H1 (cell line): ENCODE measurements at regions not wholly inside any gene's neighbourhood (a gene's known extent, or its start where the extent isn't known, plus 50 kb on each side); places are given as distances from the start of the nearest gene placed in this dataset.

Experiments used
- CEBPB ChIP-seq: IDR thresholded peaks from 2 replicates; pipeline ENCODE4 v1.6.1; 2012; ENCODE audit warnings: low read depth, low read length
- EZH2 ChIP-seq: fragments of 200-600 bp; sonication (generic); IDR thresholded peaks from 2 replicates; pipeline ENCODE4 v1.7.1; 2012; ENCODE audit warnings: low read depth, mild to moderate bottlenecking, moderate library complexity, low read length, inconsistent platforms; ENCODE audit not compliant: severe bottlenecking
- SRF ChIP-seq: IDR thresholded peaks from 2 replicates; pipeline ENCODE4 v1.6.1; 2011; ENCODE audit warnings: mild to moderate bottlenecking, low read depth, low read length, moderate library complexity

DNA sequence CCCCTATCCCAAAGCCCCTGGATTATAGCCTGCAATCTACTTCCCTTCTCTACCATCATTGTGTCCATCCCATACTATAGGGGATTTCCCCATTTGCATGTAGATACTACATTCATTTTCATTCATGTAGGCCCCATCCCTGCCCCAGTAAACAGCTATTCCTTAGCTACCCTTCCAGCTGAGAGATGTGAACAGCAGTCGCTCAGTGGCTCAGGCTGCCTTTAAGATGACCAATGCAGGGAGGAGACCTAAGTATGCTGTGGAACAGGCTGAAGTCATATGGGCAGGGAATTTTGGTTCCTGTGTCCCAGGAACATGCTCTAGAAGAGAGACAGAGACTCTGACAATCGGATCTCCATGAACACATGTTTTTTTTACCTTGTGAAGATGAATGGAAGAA lies 481.2 kb upstream of the SYT1 start (continued):
- TF ChIP-seq EZH2 (no peak), CEBPB (no peak), SRF (no peak)
- TF ChIP-seq, all 59 proteins: peak for 0
